Suppressor macrophage (primary cell): ENCODE measurements at regions not wholly inside any gene's neighbourhood (a gene's known extent, or its start where the extent isn't known, plus 50 kb on each side); places are given as distances from the start of the nearest gene placed in this dataset.

Experiments
- DNase-seq, 4 experiments: peaks; one replicate each; pipeline ENCODE4 v3.0.0-alpha.2; 2020 to 2022

DNA sequence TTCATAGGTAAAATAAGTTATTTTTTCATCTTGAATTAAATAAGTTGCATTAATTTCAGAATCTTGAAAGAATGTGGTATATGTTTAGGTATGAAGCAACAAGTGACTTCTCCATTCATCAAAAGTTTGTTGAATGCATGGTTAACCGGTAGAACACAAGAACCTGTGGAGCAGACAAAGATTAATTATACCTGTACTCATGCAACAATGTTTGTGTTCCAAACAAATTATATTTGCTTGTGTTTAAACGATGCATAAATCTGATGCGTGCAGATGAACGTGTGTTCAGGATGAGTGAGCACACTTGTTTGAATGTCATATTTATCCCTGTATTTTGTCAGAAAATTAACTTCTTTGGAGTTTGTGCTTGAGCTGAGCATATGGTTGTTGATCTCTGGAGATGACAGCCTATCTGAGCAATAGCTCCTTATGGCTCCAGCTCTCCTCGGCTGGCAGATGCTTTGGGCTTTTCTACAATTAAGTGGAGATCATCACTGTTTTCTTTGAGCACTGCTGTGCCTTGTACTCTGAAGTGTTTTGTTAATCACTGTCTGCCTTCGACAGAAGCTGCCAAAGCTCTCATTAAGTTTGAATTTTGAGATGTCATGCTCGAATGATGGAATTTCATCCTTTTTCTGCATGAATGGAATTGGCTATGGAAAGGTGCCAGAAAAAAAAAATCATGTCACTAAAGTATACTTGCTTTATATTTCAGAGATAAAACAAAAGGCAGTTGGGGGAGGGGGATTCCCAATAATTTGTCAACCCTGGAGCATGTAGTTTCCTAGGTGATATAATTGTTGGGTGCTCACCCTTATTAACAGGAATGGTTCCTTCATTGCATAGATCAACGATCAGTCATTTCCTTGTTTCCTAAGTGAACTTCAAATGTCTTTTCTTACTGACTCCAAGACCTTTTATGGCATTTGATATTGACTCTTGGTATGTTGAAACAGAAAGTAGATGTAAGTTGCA, 502.5 kb upstream of the ARRDC3 start:
- DNase-seq, result no peak

DNA sequence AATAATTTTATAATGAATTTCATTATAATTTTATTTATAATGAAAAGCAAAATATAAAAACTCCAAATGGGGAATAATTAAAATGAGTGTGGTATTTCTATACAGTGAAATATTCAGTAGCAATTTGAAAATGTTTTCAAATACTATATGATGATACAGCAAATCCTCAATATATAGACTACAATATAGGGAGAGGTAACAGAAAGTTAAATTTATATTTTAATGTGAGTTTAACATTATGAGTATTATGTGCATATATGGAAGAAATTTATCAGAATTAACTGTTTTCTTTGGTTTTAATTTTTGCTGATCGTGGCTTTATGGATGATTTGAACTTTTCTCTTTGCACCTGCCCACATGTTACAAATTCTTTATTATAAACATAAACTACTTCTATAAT, 500.9 kb upstream of the ARRDC3 start:
- no peak for DNase-seq

- DNase-seq, result no peak
Measured at GRCh38 chr5:91875196-91875779, 492.2 kb upstream of the ARRDC3 start.

- DNase-seq, result no peak
Measured at GRCh38 chr5:91867799-91868198, 484.7 kb upstream of the ARRDC3 start.

DNA sequence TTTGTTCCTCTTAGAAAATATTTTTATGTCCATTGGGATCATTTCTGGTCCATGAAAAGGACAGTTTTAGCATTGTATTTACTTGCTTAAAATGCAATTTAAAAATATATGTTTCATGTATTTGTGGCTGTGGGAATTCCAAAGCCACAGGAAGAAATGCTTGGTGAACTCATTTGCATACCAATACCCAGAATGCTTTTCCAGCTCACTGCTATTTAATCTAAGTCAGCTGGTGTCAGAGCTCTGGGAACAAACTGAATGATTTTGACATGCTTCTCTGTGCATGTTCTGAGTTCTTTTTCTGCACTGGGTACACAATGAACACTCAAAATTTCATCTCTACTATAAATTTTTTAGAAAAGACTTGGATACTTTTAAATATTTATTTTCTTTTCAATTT, 482.8 kb upstream of the ARRDC3 start:
- DNase-seq, result no peak

- DNase-seq, result no peak
Measured at GRCh38 chr5:91864962-91865361, 481.8 kb upstream of the ARRDC3 start.

DNA sequence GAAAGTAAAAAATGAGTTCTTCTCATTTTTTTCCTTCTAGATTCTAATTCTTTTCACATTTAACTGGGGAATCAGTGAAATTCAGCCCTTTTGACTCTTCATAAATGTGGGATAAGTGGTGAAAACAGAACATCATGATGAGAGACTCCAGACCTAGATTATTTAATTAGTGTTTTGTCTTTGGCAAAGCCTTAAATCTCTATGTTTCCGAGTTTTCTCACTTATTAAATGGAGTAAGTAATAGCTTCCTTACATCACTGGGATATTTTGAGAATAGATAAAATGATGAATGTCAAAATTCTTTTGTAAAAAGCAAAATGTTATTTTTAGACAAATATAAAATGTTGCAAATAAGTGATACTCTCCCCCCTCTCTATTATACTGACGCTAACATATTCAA, 468.6 kb upstream of the ARRDC3 start:
- no peak for DNase-seq

- no peak for DNase-seq
Measured at GRCh38 chr5:91850031-91850430, 466.9 kb upstream of the ARRDC3 start.

DNA sequence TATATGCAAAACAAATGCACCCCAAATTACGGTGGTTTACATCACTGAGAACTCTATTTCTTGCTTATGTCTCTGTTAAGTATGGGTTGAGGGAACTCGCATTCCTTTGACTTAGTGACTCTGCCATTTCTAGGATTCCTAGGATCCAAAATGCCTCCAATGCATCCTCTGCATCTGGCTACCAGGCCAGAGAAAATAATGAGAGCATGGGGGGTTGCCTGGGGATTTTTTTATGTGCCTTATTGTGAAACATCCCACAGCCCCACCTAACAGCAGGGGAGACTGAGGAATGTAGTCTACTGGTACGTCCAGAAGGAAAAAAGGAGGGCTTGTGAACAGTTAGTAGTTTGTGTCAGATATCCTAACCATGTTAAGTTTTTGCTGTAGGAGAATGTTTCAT, 466.0 kb upstream of the ARRDC3 start:
- no peak for DNase-seq

- DNase-seq, result no peak
Measured at GRCh38 chr5:91848453-91848852, 465.3 kb upstream of the ARRDC3 start.

- DNase-seq, result no peak
Measured at GRCh38 chr5:91841423-91841822, 458.3 kb upstream of the ARRDC3 start.

GRCh38 chr5:91840412-91840811, 457.3 kb upstream of the ARRDC3 start:
- no peak for DNase-seq

DNA sequence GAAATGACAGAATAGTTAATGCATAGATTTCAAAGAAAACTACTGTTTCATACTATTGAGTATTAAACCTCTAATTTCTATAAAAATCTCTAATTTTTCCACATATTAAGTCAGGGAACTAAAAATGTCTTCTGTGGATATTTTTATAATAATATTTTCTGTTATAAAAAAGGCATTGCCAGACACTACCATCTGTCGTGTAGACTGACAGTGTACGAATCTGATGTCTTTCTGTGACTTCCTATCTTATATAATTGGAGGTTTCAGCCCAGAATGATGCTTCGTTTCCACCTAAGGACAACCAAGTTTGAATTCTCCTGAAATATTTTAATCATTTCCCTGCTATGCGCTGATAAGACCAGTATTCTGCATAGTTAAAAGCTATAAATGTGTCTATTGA, 456.6 kb upstream of the ARRDC3 start:
- no peak for DNase-seq

DNA sequence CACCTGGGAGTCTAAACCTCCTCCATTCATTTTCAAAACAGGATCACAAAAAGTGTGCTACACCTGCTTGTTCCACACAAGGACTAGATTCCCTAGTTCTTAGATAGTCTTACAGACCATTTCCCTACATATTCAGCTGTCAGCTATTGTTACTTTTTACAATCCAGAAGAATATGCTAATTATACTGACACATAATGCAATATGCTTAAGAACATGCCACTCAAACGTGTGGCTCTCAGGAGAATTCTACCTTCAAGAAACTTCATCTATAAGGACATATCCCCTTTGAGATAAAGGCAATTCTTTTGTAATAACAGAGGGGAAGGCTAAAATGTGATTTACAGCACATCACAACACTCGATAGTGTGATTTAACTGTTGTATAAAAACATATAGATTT, 456.1 kb upstream of the ARRDC3 start:
- no peak for DNase-seq

GRCh38 chr5:91830361-91830953, 447.3 kb upstream of the ARRDC3 start:
- DNase-seq, result no peak

GRCh38 chr5:91825618-91826017, 442.5 kb upstream of the ARRDC3 start:
- no peak for DNase-seq

GRCh38 chr5:91824406-91824805, 441.3 kb upstream of the ARRDC3 start:
- no peak for DNase-seq

DNA sequence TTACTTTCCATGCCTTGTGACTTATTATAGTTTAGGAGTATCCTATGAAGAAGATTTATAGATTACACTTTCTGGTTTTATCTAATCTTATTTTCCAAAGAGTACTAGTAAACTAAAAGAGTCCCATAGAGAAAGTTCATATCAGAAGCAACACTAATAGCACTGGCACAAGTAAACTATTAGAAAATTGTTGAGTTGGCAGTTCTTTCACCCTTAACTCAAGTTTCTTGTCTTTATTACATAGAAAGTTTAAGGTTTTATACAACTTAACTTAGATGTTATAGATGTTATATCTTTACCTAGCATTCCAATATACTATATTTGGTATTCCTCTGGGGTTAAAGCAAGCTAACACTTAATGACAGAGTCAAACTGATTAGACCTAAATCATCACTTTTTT, 437.8 kb upstream of the ARRDC3 start:
- DNase-seq, result no peak

- DNase-seq, result no peak
Measured at GRCh38 chr5:91816681-91817080, 433.6 kb upstream of the ARRDC3 start.

- DNase-seq, result no peak
Measured at GRCh38 chr5:91797576-91797975, 414.5 kb upstream of the ARRDC3 start.

- no peak for DNase-seq
Measured at GRCh38 chr5:91794856-91795548, 411.9 kb upstream of the ARRDC3 start.

- DNase-seq, result no peak
Measured at GRCh38 chr5:91794455-91794854, 411.3 kb upstream of the ARRDC3 start.

- DNase-seq, result no peak
Measured at GRCh38 chr5:91787718-91788117, 404.6 kb upstream of the ARRDC3 start.
